LoVo (cell line): ENCODE measurements at regions not wholly inside any gene's neighbourhood (a gene's known extent, or its start where the extent isn't known, plus 50 kb on each side); places are given as distances from the start of the nearest gene placed in this dataset.
"Not testable (repeated sequence)": the region's sequence is repeated elsewhere in the genome, so short reads cannot be mapped to it uniquely, and the experiment has no call there.

Source experiments
- DNase-seq: peaks from one replicate; pipeline ENCODE4 v3.0.0-alpha.2; 2016; ENCODE audit warnings: low spot score

DNA sequence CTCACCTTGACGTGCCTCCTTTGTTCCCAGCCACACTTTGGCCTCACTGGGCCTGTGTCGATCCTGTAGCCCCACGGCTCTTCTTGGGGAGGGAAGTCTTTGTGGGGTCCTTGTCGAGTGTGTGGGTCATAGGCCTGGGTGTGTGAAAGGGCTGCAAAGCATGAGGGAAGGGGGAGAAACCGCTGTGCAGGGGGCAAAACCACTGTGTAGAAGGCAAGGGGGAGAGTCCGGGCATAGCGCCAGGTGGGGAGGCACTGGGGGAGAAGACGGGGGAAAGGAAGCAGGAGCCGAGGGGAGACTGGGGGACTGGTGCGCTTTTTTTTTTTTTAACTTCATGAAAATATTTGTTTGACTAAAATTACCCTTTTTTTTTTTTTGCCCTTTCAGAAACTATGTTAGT lies 65.1 kb upstream of the RASD2 start:
- no peak for DNase-seq

DNA sequence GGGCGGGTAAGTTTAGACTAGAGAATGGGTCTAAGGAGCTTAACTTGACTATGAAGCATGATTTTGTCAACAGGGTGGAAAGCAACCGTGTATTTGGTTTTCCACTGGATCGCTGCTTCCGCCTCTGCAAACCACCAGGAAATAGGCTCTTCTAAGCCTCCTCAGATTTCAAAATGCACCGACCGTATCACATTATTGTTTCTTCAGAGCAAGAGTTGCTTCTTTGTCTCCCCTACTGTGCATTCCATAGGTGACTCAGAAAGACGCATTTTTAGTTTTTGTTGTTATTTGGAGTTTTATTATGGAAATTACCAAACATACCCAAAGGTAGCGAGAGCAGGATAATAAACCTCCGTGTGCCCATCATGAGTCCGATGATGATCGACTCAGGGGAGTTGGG lies 64.3 kb upstream of the RASD2 start:
- no peak for DNase-seq

DNA sequence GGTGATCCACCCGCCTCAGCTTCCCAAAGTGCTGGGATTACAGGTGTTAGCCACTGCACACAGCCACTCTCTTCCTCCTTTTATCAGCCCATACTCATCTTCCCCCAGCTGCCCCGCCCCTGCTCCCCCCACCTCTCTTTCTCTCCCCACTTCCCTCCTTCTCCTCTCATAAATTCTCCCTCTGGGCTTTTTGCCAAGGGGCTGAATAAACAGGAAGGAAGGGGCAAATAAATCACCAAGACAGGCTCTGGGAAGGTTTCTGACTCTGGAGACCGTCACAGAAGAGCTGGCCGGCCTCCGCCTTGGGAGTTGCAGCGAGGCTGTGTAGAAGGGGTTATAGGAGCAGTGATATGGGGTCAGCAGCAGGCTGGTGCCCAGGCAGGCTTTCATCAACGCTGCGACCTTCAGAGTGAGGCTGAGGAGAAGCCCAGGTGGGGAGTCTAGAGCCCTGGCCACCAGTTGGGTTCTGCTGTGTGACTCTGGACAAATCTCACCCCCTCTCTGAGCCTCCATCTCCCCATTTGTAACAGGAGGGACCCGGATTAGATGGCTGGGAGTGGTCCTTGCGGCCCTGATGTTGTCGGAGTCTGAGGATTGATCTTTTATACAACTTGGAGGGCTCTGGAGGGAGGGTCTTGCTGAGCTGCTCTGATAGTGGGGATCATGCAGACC lies 62.6 kb upstream of the RASD2 start:
- DNase-seq: peak; percentile 85

DNA sequence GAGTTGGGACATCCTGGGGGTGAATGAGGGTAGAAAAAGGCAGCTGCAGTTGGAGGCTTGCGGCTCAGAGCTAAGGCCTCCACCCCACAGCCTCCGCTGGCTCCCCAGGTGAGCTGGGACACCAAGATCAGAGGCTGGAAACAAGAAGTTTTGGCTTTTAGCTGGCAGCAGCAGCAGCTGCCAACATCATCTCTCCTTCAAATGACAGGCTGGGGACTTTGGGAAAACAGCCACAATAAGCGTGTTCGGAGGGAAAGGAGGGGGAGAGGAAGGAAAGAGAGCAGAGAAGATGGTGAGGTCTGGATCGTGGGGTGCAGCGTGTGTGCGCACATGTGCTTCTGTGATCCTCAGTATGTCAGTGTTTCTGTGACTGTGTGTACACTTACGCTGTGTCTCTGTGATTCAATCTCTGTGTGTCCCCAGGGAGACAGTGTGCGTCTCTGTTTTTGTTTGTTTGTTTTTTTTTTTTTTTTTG lies 62.0 kb upstream of the RASD2 start:
- DNase-seq: no peak

DNA sequence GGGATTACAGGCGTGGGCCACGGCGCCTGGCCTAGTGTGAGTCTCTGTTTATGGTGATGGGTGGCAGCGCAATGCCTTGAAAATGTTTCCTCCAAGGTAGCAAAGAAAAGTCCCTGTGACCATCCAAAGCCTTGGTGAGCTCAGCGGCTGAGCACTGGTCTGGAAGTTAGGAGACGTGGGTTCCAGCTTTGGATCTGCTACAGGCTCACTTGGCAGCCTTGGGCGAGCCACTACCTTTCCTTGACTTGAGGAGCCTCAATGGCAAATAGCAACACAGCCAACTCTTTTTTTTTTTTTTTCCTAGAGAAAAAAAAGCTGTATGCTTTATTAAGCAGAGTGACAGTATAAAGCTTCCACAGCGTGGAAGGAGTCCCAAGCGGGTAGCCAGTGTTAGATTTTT lies 61.3 kb upstream of the RASD2 start:
- no peak for DNase-seq

DNA sequence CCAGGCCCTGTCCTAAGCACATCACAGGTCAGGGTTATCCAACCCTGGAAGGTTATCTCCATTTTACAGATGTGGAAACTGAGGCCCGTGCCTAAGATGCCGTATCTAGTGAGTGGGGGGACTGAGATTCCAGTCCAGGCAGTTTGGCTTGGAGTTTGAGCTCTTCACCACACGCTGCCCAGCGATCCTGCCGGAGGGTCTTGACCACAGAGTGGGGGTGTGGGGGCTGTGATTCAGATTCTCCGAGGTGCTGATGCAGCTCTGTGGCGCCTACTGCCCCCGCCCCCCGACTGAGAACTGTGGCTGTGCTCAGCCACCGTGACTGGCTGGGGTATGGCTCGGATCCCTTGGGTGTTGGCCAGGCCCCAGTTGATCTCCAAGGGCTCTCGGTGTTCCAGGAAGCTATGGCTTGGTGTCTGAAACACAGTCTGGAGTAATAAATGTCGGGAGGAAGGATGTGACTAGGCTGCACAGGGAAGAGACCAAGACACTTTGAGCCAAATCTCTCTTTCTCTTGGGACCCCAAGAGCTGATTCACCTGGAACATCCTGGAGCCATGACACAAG lies 60.6 kb upstream of the RASD2 start:
- no peak for DNase-seq

DNA sequence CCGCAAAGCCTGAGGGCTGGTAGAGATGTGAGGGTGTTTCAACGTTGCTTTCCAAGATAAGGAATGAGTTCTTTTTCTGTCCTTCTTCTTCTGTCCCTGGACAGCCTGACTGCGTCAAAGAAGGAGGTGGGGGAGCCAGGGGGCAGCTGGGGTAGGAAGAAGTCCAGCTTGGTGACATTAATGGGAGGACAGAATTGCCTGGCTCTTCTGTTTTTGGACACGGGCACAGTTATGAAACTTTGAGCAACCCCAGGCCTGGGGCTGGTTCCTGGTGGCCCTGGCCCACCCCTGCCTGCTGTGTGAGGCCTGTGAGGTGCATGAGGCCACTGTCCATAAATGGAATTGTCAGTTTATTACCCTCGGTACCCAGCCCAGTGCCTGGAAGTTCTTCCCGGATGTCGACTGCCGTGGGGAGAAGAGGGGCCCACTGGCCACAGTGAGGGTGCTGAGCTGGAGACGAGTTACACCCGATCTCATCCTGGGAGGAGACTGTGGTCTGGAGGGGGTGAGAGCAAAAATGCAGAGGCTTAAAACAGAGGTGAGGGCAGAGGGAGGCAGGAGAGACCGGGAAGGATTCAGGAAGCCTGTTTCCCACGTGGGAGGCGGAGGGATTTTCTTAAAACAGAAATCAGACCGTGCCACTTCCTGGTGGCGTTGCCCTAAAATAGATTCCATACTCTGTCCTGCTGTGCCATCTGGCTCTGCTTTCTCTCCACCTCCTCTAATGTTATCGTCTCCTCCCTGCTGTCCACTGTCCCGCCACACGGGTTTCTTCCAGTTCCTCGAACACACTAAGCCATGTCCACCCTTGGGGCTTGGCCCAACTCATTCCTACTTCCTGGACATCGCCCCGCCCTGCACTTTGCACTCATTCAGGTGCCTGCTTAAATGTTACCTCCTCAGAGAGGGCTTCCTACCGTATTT lies 59.7 kb upstream of the RASD2 start:
- DNase-seq: peak; percentile 45

DNA sequence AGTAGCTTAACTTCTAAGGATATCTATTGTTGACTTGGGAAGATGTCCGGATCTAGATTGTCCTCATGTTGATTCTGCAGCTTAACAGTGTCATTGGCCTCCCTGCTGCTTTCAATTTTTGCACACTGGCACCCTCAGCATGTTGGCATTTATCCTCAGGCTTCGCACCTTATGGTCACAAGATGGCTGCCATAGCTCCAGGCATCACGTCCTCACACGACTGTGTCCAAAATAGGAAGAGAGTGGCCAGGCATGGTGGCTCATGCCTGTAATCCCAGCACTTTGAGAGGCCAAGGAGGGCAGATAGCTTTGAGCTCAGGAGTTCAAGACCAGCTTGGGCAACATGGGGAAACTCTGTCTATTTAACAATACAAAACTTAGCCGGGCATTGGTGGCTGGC lies 58.3 kb upstream of the RASD2 start:
- DNase-seq: no peak

DNA sequence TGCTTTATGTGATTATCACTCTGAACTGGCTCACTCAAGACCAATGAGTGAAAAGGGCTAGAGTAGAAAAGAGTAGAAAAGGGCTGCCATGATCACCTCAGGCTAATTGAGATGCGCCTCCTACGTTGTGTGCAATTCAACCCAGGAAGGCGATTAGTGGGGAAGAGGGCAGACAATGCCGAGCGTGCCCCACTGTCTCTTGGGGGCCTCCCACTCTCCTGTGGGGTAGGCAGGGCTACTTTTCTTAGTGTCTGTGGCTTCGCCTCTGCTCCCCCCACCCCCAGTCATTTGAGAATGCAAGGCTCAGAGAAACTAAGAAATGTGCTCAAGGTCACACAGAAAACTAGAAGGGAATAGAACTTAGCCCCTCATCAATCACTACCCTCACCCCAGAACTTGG lies 57.7 kb upstream of the RASD2 start:
- DNase-seq: no peak

DNA sequence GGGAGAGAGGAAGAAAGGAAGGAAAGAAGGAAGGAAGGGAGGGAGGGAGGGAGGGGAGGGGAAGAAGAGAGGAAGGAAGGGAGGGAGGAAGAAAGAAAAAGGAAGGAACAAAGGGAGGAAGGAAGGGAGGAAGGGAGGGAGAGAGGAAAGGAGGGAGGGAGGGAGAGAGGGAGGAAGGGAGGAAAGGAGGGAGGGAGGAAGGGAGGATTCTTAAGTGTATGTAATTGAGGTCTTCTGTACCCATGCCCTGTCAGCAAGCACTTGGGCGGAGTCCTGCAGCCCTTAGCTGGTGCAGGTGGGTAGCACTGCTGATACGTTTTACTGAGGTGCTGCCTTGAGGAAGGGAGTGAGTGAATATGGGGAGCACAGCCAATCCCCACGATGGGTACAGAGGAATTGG lies 56.9 kb upstream of the RASD2 start:
- DNase-seq: no peak

DNA sequence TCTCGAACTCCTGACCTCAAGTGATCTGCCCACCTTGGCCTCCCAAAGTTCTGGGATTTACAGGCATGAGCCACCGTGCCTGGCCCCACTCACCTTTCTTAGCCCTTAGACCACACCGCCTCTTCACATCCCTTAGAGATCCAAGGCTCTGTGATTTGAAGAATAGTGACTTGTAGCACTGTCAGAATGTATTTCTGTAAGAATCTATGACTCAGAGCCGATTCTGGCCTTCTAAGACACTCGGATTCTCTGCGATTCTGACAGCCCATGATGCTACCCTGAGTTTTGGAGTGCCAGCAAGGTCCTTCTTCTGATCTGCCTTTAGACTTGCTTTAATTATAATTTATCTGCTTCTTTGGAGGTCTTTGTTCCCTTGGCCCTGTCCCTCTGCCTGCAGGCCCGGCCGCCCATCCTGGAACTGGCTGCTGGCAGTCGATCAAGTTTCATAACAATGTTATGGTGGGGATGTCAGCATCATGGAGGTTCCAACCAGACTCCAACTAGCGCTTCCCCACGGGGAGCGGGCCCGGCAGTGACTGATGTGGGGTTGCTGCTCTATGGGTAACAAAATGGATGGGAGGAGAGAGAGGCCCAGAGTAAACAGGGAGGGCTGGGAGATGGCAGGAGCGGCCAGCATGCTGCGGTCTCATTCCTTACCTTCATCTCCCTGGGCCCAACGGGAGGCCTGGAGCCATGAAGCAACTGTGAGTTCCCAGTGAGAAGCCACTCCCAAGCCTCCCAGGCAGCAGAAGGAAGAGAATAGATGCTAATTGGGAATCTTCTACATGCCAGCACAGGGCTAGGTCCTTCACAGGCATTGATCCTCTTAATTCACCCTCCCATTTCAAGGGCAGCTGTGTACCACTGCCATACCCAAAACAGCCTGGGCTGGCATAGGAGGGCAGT lies 55.7 kb upstream of the RASD2 start:
- no peak for DNase-seq

DNA sequence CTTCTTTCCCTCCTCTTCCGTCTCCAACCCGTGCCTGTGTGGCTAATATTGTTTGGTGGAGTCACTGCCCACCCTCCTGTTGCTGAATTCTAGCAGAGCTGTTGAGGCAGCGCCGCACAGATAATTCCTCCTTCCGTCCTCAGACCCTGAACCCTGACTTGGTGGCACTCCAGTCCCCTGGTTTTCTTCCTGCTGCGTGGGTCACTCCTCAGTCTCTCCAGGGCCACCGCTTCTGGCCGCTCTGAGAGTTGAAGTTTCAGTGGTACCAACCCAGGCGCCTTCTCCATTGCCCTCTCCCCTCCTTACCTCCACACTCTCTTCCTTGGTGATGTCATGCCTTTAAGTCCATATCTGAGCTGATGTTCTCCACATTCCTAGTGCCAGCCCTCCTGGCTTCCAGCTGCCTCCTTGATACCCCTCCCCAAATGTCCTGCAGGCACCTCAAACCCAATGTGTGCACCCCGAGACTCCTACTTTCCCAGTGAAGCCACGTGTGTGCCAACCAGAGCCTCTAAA lies 54.5 kb upstream of the RASD2 start:
- DNase-seq: no peak

DNA sequence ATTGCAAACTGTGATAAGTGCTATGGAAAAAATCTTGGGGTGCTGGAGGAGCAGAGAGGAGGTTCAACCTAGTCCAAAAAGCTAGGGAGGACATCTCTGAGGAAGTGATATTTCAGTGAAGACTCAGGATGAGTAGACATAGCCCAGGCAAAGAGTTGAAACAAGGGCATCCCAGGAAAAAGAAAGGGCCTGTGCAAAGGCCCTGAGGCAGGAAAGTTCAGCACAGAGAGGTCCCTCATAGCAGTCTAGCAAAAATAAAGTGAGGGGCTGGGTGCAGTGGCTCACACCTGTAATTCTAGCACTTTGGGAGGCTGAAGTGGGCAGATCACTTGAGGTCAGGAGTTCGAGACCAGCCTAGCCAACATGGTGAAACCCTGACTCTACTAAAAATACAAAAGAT lies 53.0 kb upstream of the RASD2 start:
- not testable (repeated sequence) for DNase-seq

DNA sequence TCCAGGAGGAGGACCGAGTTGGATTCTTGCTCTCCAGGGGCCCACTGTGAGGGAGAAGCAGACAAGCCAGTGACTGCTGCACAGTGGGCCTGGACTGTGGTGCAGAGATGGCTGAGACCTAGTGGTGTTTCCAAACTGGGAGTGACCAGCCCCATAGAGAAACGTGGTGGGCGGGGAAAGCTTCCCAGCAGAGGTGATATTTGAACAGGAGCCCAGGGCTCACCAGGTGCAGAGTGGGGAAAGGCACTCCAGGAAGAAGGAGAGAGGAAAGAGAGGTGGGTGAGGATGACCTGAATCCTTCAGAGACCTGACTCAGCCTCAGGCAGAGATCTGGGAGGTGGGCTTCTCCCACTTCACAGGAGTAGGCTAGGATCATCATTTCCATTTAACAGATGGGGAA lies 52.1 kb upstream of the RASD2 start:
- no peak for DNase-seq

DNA sequence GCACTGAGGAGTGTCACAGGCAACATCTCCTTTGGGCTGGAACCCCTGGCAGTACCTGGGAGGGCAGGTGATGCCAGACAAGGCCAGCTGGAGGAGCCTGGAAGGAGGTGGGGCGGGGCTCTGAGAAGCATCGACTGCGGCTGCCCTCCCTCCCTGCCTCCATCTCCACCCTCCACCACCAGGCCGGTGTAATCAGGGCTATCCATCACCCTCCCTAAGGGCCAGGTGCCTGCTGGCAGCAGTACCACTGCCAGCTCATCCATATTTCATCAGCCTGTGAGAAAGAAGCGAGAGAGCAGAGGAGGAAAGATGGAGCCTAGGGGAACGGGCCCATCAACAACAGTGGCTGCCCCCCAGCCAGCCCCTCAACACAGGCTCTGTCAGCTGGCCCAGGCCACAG lies 51.4 kb upstream of the RASD2 start:
- no peak for DNase-seq
